Activated B cell treated with CpG ODN at 0.5 μM for 24 hours (primary cell): ENCODE measurements at regions not wholly inside any gene's neighbourhood (a gene's known extent, or its start where the extent isn't known, plus 50 kb on each side); places are given as distances from the start of the nearest gene placed in this dataset.

Experiments used
- ATAC-seq: fragments of 200-7000 bp; cut with Tn5 transposase; one replicate; pipeline ENCODE4 v1.10.0; 2021; ENCODE audit warnings: low read depth, mild to moderate bottlenecking, moderate library complexity
- CTCF ChIA-PET: fragments of 350-600 bp; sonication (Branson Sonifier 250); formaldehyde crosslinking; loops from one replicate; lab custom pipeline; 2021; ENCODE audit warnings: antibody characterized with exemption; lab: Charles Lee
- POLR2A ChIA-PET: fragments of 350-600 bp; sonication (Branson Sonifier 250); formaldehyde crosslinking; loops from one replicate; lab custom pipeline; 2021; ENCODE audit warnings: antibody characterized with exemption; lab: Charles Lee
- DNase-seq: peaks from one replicate; pipeline ENCODE4 v3.0.0; 2022
- H3K27ac Mint-ChIP-seq: one replicate; pipeline ENCODE4 v1.8.0; 2020; ENCODE audit warnings: mixed read lengths
- H3K27me3 Mint-ChIP-seq: one replicate; pipeline ENCODE4 v1.8.0; 2021; ENCODE audit warnings: mixed read lengths
- H3K36me3 Mint-ChIP-seq: one replicate; pipeline ENCODE4 v1.8.0; 2021; ENCODE audit warnings: low read depth, mixed read lengths
- H3K4me1 Mint-ChIP-seq: one replicate; pipeline ENCODE4 v1.8.0; 2021; ENCODE audit warnings: mixed read lengths
- H3K4me3 Mint-ChIP-seq: one replicate; pipeline ENCODE4 v1.8.0; 2020; ENCODE audit warnings: mild to moderate bottlenecking, mixed read lengths
- H3K9me3 Mint-ChIP-seq: one replicate; pipeline ENCODE4 v1.8.0; 2020; ENCODE audit warnings: mixed read lengths
- intact Hi-C: fragments of 100-400 bp; cut with micrococcal nuclease; formaldehyde crosslinking; loops from one replicate; pipeline ENCODE4 v1.15.1; 2024
- TF ChIP-seq, protein P1 (sequence below): fragments of 200-600 bp; IDR thresholded peaks from one replicate; pipeline ENCODE4 v1.8.0; 2022; ENCODE audit warnings: antibody characterized with exemption, mild to moderate bottlenecking

DNA sequence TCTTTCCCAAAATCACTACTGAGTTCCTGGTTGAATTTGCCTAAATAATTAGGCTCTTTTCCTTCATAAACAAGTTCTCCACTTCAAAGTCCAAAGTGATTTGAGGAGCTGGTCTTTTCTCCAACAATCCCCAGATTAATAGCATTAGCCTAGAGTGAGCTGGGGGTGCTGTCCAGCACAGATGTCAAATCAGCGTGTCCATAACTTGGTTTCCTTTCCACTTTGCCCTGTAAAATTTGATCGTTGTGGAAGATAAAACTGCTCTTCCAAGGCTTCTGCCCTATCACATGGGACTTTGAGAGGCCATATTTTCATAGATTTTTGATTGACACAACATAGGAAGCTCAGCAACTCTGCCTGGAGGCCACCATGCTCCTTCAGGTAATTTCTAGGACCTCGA, 134.7 kb upstream of the RORB start:
- ChIA-PET CTCF (no interaction called here), POLR2A (no interaction called here)
- Mint-ChIP-seq H3K9me3 (peaks cover 2% of the 10 kb centered on the region), H3K27ac (no peak overlapping the region), H3K4me3 (no peak overlapping the region), H3K36me3 (no peaks in the 10 kb centered on the region), H3K27me3 (no peaks in the 10 kb centered on the region), H3K4me1 (no peaks in the 10 kb centered on the region)
- intact Hi-C loops, result no loop called here
- DNase-seq (no peak), ATAC-seq (no peak)
- TF ChIP-seq, protein P1, sequence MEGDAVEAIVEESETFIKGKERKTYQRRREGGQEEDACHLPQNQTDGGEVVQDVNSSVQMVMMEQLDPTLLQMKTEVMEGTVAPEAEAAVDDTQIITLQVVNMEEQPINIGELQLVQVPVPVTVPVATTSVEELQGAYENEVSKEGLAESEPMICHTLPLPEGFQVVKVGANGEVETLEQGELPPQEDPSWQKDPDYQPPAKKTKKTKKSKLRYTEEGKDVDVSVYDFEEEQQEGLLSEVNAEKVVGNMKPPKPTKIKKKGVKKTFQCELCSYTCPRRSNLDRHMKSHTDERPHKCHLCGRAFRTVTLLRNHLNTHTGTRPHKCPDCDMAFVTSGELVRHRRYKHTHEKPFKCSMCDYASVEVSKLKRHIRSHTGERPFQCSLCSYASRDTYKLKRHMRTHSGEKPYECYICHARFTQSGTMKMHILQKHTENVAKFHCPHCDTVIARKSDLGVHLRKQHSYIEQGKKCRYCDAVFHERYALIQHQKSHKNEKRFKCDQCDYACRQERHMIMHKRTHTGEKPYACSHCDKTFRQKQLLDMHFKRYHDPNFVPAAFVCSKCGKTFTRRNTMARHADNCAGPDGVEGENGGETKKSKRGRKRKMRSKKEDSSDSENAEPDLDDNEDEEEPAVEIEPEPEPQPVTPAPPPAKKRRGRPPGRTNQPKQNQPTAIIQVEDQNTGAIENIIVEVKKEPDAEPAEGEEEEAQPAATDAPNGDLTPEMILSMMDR, result no peak

DNA sequence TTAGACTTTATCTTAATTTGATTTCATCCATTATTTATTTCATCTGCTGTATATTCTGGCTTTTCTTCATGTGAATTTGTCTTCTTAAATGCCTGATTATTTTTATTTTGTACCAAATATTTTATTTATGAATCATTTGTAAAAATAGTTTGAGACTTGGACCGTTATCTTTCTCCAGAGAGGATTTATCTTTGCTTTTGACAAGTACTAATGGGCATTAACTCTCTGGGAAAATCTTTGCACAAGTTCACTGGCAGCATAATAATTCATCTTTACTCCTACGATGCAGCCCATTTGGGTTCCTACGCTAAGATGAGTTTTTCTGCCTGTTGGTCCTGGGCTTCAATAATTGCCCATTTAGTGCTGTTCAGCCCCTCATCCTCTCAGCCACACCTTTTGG, 131.0 kb upstream of the RORB start:
- H3K27me3 Mint-ChIP-seq, result no peaks in the 10 kb centered on the region
- no peak overlapping the region for H3K27ac Mint-ChIP-seq
- H3K36me3 Mint-ChIP-seq, result no peaks in the 10 kb centered on the region
- H3K9me3 Mint-ChIP-seq, result no peaks in the 10 kb centered on the region
- ChIA-PET CTCF (no interaction called here), POLR2A (no interaction called here)
- no peak overlapping the region for H3K4me3 Mint-ChIP-seq
- H3K4me1 Mint-ChIP-seq, result no peaks in the 10 kb centered on the region
- TF ChIP-seq, protein P1, result no peak
- intact Hi-C loops, result no loop called here
- DNase-seq (no peak), ATAC-seq (no peak)

DNA sequence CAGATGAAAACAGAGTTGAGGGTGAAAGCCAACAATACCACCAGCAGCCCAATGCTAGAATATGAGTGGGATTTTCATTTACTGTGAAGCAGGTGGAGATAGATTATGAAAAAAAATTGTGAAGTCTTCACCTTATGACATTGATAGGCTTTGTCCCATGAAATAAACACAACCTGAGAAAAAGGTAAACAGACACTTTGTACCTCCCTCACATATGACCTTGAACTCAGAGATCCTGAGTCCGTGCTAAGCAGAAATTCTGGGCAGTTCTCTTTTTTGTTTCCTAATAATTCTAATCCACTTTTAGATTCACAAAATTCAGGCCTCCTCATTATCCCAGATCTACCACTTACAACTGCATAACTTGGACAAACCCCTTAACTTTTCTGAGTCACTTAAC, 127.3 kb upstream of the RORB start:
- Mint-ChIP-seq H3K4me3 (no peak overlapping the region), H3K27me3 (no peaks in the 10 kb centered on the region), H3K9me3 (no peaks in the 10 kb centered on the region), H3K36me3 (no peaks in the 10 kb centered on the region), H3K27ac (no peak overlapping the region), H3K4me1 (no peaks in the 10 kb centered on the region)
- intact Hi-C loops, result no loop called here
- CTCF ChIA-PET, result no interaction called here
- no peak for ATAC-seq
- TF ChIP-seq, protein P1, result no peak
- POLR2A ChIA-PET, result no interaction called here
- DNase-seq, result no peak

DNA sequence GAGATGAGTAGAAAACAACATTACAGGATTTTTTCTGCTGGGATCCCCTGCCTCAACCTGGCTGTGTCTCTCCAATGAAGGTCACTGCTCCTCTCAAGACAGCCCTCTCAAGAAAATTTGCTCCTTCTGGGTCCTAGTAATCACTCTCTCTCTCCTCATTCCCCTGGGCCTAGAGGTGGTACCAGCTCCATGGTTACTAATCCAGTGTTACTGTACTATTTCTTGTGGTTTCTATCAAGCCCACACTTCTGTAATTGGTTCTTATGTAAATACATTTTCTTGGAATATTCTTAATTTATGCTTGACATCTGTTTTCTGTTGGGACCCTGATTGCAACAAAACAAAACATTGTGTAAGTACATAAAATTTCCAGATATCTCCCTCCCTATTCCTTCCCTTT, 123.8 kb upstream of the RORB start:
- Mint-ChIP-seq H3K27me3 (no peaks in the 10 kb centered on the region), H3K4me3 (no peak overlapping the region), H3K4me1 (no peaks in the 10 kb centered on the region), H3K27ac (no peak overlapping the region), H3K9me3 (no peaks in the 10 kb centered on the region), H3K36me3 (no peaks in the 10 kb centered on the region)
- TF ChIP-seq, protein P1, result no peak
- CTCF ChIA-PET, result no interaction called here
- intact Hi-C loops, result no loop called here
- POLR2A ChIA-PET, result no interaction called here
- DNase-seq (no peak), ATAC-seq (no peak)

DNA sequence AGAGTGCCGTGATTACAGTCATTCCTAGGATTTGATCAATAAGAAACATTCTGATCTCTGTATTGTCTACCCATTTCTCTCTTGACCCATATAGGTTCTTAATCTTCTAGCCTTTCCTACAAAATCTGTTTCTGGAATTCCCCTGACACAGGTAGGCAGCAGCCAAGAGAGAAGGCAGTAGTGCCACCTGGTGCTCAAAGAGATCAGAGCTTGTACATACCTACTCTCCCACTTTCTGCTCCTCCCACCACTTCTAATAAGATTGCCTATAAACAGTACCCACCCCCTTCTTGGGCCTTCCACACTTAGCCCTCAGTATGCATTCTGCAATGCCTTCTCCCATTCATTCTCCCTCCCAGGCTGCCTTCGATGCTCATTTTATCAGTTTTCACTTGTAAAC, 117.4 kb upstream of the RORB start:
- no peak overlapping the region for H3K27ac Mint-ChIP-seq
- DNase-seq (no peak), ATAC-seq (no peak)
- H3K36me3 Mint-ChIP-seq, result no peaks in the 10 kb centered on the region
- no peaks in the 10 kb centered on the region for H3K9me3 Mint-ChIP-seq
- H3K27me3 Mint-ChIP-seq, result no peaks in the 10 kb centered on the region
- H3K4me3 Mint-ChIP-seq, result no peak overlapping the region
- intact Hi-C loops, result no loop called here
- TF ChIP-seq, protein P1, result no peak
- CTCF ChIA-PET, result no interaction called here
- no peaks in the 10 kb centered on the region for H3K4me1 Mint-ChIP-seq
- POLR2A ChIA-PET, result no interaction called here
